ENCODE measurements at regions not wholly inside any gene's neighbourhood (a gene's known extent, or its start where the extent isn't known, plus 50 kb on each side); places are given as distances from the start of the nearest gene placed in this dataset.

- TF ChIP-seq Cebpa-rat (IDR thresholded peaks at IDR 0.05), result no peak
- H3K9ac ChIP-seq, result no peak overlapping the region
- no peak overlapping the region for H3K4me2 ChIP-seq
- no peaks in the 10 kb centered on the region for H3K36me3 ChIP-seq
- no peaks in the 10 kb centered on the region for H3K27me3 ChIP-seq
- no peak overlapping the region for H3K27ac ChIP-seq
- H3K4me3 ChIP-seq, result no peak overlapping the region
- H4K20me1 ChIP-seq, result no peaks in the 10 kb centered on the region
- peaks cover 16% of the 10 kb centered on the region; the same call in 1 of the 2 replicates for H3K4me1 ChIP-seq
- H3K9me3 ChIP-seq, result peaks cover 5% of the 10 kb centered on the region; the same call in 1 of the 2 replicates
These were observed 458.4 kb downstream of the XPNPEP1 start for GRCh38 chr10:109464949-109465348.

DNA sequence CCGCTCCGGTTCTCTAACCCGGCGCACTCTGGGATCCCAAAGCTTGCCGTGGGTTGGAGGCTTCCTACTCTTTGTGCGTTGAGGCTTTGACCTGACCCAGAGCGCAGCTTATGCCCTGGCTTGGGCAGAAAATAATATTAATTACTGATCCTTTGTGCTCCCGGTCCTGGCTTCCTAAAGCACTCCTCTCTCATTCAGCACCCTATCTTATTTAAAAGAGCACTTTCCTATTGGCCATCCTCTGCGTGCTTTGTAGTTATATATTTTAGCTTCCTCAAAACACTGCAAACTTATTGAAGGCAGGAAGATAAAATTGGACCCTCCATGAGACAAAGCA, 466.0 kb downstream of the XPNPEP1 start:
- H3K9ac ChIP-seq, result no peak overlapping the region
- peaks cover 9% of the 10 kb centered on the region for H3K9me3 ChIP-seq
- H3K27me3 ChIP-seq, result no peaks in the 10 kb centered on the region
- no peaks in the 10 kb centered on the region for H3K36me3 ChIP-seq
- no peaks in the 10 kb centered on the region for H4K20me1 ChIP-seq
- no peak for TF ChIP-seq Cebpa-rat (IDR thresholded peaks at IDR 0.05)
- H3K4me2 ChIP-seq, result no peak overlapping the region
- no peak overlapping the region for H3K27ac ChIP-seq
- H3K4me1 ChIP-seq, result peaks cover 5% of the 10 kb centered on the region; the same call in 1 of the 2 replicates
- H3K4me3 ChIP-seq, result no peak overlapping the region

- TF ChIP-seq Cebpa-rat (IDR thresholded peaks at IDR 0.05), result no peak
- peaks cover 9% of the 10 kb centered on the region for H3K9me3 ChIP-seq
- H3K4me1 ChIP-seq, result peaks cover 5% of the 10 kb centered on the region; the same call in 1 of the 2 replicates
- H4K20me1 ChIP-seq, result no peaks in the 10 kb centered on the region
- H3K9ac ChIP-seq, result no peak overlapping the region
- no peak overlapping the region for H3K4me3 ChIP-seq
- H3K27me3 ChIP-seq, result no peaks in the 10 kb centered on the region
- H3K36me3 ChIP-seq, result no peaks in the 10 kb centered on the region
- H3K4me2 ChIP-seq, result no peak overlapping the region
- no peak overlapping the region for H3K27ac ChIP-seq
These were observed 466.6 kb downstream of the XPNPEP1 start for GRCh38 chr10:109456566-109457301.

DNA sequence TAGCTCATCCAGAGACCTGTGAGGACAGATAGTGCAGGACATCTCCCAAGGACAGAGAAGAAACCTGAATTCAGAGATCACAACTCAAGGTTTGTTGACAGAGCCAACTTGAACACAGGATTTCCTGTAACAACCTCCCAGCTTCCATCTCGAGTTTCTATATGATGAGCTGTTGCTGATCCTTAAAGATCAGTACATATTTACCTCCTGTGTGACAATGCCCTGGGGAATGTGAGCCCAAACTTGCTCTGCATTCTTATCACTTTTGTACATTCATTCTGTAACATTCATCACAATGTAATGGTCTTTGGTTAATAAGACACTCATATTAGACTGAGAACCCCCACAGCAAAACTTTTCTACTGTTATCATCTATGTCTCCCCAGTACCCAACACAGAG, 468.6 kb downstream of the XPNPEP1 start:
- Histone ChIP-seq H3K4me3 (no peak overlapping the region), H3K4me1 (peaks cover 5% of the 10 kb centered on the region; the same call in 1 of the 2 replicates), H3K9me3 (peaks cover 9% of the 10 kb centered on the region), H3K4me2 (no peak overlapping the region; the same call in 1 of the 2 replicates), H3K36me3 (no peaks in the 10 kb centered on the region), H4K20me1 (no peaks in the 10 kb centered on the region), H3K27me3 (no peaks in the 10 kb centered on the region), H3K27ac (no peak overlapping the region), H3K9ac (no peak overlapping the region)
- TF ChIP-seq Cebpa-rat (IDR thresholded peaks at IDR 0.05), result no peak

GRCh38 chr10:109451879-109452278, 471.4 kb downstream of the XPNPEP1 start:
- H3K36me3 ChIP-seq, result no peaks in the 10 kb centered on the region
- no peaks in the 10 kb centered on the region for H3K27me3 ChIP-seq
- H3K9ac ChIP-seq, result no peak overlapping the region
- no peaks in the 10 kb centered on the region for H4K20me1 ChIP-seq
- H3K4me2 ChIP-seq, result no peak overlapping the region
- H3K9me3 ChIP-seq, result peaks cover 4% of the 10 kb centered on the region
- H3K4me1 ChIP-seq, result peaks cover 5% of the 10 kb centered on the region; the same call in 1 of the 2 replicates
- no peak overlapping the region for H3K4me3 ChIP-seq
- TF ChIP-seq Cebpa-rat (IDR thresholded peaks at IDR 0.05), result no peak
- no peak overlapping the region for H3K27ac ChIP-seq

GRCh38 chr10:109450702-109451101, 472.6 kb downstream of the XPNPEP1 start:
- Histone ChIP-seq H3K4me1 (peaks cover 5% of the 10 kb centered on the region; the same call in 1 of the 2 replicates), H3K27me3 (no peaks in the 10 kb centered on the region), H3K9me3 (no peaks in the 10 kb centered on the region), H4K20me1 (no peaks in the 10 kb centered on the region), H3K27ac (no peak overlapping the region), H3K36me3 (no peaks in the 10 kb centered on the region), H3K4me2 (no peak overlapping the region), H3K4me3 (no peak overlapping the region), H3K9ac (no peak overlapping the region)
- TF ChIP-seq Cebpa-rat (IDR thresholded peaks at IDR 0.05), result no peak

DNA sequence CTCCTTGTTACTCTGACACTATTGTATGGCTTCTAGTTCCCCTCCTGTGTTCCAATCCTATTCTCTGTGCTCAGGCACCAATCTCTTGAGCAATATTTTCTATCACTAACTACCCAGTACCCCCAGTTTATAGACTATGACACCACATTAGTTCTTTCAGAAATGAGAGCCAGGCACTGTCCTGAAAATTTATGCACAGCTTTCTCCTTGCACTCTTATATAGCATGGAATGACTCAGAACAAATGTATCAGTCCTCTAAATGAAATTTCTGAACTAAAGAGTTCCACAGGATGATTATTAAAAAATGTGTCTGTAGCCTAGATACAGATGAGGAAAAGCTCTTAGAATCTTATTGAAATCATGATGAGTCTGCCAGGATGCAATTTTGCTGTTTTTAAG, 489.9 kb downstream of the XPNPEP1 start:
- no peak overlapping the region for H3K27ac ChIP-seq
- H4K20me1 ChIP-seq, result no peaks in the 10 kb centered on the region
- H3K4me1 ChIP-seq, result no peaks in the 10 kb centered on the region
- no peak overlapping the region for H3K9ac ChIP-seq
- H3K9me3 ChIP-seq, result no peaks in the 10 kb centered on the region
- no peak for TF ChIP-seq Cebpa-rat (IDR thresholded peaks at IDR 0.05)
- H3K4me3 ChIP-seq, result no peak overlapping the region
- no peak overlapping the region for H3K4me2 ChIP-seq
- H3K36me3 ChIP-seq, result no peaks in the 10 kb centered on the region
- H3K27me3 ChIP-seq, result no peaks in the 10 kb centered on the region

DNA sequence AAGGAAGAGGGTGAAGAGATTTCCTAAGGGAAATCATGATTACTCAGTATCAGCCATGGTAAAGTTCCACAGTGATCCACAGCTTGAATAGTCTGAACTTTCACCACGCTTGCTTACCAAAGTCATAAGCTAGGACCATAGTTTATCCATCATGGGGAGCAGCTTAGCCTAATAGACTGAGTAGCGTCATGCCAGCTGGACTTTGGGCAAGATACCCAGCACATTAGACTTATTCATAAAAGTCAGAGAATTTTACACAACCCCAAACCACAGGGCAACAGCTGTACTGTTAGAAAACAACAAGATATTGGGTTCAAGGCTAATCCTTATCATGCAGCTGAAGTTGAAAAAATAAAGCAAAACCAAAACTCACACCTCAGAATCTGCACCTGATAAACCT, 491.0 kb downstream of the XPNPEP1 start:
- H3K4me2 ChIP-seq, result no peak overlapping the region

GRCh38 chr10:109430799-109431198, 492.5 kb downstream of the XPNPEP1 start:
- Histone ChIP-seq H4K20me1 (no peaks in the 10 kb centered on the region), H3K36me3 (no peaks in the 10 kb centered on the region)
- no peak for TF ChIP-seq Cebpa-rat (IDR thresholded peaks at IDR 0.05)

More for the DNA sequence above, 491.0 kb downstream of the XPNPEP1 start:
- Histone ChIP-seq H3K9me3 (no peaks in the 10 kb centered on the region), H4K20me1 (no peaks in the 10 kb centered on the region), H3K27me3 (no peaks in the 10 kb centered on the region), H3K27ac (no peak overlapping the region), H3K36me3 (no peaks in the 10 kb centered on the region), H3K4me3 (no peak overlapping the region), H3K9ac (no peak overlapping the region), H3K4me1 (no peaks in the 10 kb centered on the region)
- no peak for TF ChIP-seq Cebpa-rat (IDR thresholded peaks at IDR 0.05)

DNA sequence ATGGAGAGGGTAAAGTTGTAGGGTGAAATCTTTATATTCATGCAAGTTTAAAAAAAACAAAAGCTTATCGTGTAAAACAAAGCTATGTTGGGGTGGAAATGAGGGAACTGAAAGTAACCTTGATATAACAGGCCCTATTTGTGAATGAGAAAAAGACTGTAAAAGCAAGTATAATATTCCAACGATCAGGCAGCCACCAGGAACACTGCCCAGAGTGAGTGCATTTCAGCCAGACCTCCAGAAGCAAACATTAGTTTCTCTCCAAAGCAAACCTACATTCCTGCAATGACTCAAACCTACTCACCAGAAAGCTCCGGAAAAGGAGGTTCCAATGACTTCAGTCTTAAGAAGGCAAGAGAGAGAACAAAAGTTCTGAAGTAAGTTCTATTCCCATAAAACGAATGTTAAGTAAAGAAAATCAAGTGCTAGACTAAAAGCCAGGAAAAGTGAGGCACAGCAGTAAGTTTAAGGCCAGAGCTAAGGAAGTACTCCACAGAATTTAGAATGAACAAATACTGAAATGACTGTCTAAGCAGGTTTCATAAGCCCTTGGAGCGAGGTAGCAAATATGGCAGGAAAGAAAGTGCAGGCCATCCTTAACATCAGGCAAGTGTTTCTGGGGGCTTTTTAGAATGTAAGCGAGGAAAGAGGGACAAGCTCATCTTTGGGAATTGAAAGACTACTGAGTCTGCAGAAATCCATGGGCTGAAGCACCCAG, 493.1 kb downstream of the XPNPEP1 start:
- Histone ChIP-seq H3K9ac (no peak overlapping the region), H3K4me1 (no peaks in the 10 kb centered on the region), H3K27me3 (no peaks in the 10 kb centered on the region), H3K4me2 (no peak overlapping the region), H4K20me1 (no peaks in the 10 kb centered on the region), H3K9me3 (no peaks in the 10 kb centered on the region), H3K36me3 (no peaks in the 10 kb centered on the region), H3K4me3 (no peak overlapping the region), H3K27ac (no peak overlapping the region)
- no peak for TF ChIP-seq Cebpa-rat (IDR thresholded peaks at IDR 0.05)

More at GRCh38 chr10:109430799-109431198, 492.5 kb downstream of the XPNPEP1 start:
- Histone ChIP-seq H3K4me3 (no peak overlapping the region), H3K4me2 (no peak overlapping the region), H3K9me3 (no peaks in the 10 kb centered on the region), H3K9ac (no peak overlapping the region), H3K27ac (no peak overlapping the region), H3K4me1 (no peaks in the 10 kb centered on the region), H3K27me3 (no peaks in the 10 kb centered on the region)
